Stimulated activated CD8-positive, alpha-beta memory T cell treated with anti-CD3 and anti-CD28 coated beads, Interleukin-4, amount 100 ng/mL, for 24 hours (primary cell): ENCODE measurements at regions not wholly inside any gene's neighbourhood (a gene's known extent, or its start where the extent isn't known, plus 50 kb on each side); places are given as distances from the start of the nearest gene placed in this dataset.
A peak's percentile ranks its signal among the peaks of the same experiment; 100 is the strongest.

Experiments used
- DNase-seq: peaks from one replicate; pipeline ENCODE4 v3.0.0-alpha.2; 2020; ENCODE audit warnings: low read depth

GRCh38 chr2:18423636-18424035, 136.8 kb downstream of the RDH14 start:
- no peak for DNase-seq

- DNase-seq, result no peak
These were observed 137.9 kb downstream of the RDH14 start for GRCh38 chr2:18422432-18423165.

GRCh38 chr2:18413676-18414396, 146.6 kb downstream of the RDH14 start:
- no peak for DNase-seq

- DNase-seq, result no peak
These were observed 147.3 kb downstream of the RDH14 start for GRCh38 chr2:18412980-18413675.

- no peak for DNase-seq
These were observed 148.8 kb downstream of the RDH14 start for GRCh38 chr2:18411626-18412025.

GRCh38 chr2:18410543-18410942, 149.9 kb downstream of the RDH14 start:
- DNase-seq, result no peak

DNA sequence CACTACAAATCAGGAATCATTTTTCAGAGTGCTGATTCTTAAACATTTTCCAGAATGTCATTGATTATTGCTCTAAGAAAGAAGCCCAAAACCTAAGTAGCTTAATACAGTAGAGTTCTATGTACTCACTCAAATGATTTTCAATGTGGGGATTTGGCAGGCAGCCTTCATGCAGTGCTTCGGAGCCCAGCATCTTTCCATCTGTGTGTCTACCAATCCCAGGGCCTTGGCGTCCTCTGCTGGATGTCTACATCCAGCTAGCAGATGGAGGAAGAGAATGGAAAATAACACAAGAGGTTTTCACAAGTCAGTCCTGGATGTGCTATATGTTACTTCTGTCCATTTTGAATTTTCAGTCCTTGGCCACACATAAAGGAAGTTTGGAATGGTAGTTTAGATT, 151.8 kb downstream of the RDH14 start:
- no peak for DNase-seq

GRCh38 chr2:18406219-18406618, 154.2 kb downstream of the RDH14 start:
- no peak for DNase-seq

GRCh38 chr2:18404708-18405107, 155.7 kb downstream of the RDH14 start:
- no peak for DNase-seq

DNA sequence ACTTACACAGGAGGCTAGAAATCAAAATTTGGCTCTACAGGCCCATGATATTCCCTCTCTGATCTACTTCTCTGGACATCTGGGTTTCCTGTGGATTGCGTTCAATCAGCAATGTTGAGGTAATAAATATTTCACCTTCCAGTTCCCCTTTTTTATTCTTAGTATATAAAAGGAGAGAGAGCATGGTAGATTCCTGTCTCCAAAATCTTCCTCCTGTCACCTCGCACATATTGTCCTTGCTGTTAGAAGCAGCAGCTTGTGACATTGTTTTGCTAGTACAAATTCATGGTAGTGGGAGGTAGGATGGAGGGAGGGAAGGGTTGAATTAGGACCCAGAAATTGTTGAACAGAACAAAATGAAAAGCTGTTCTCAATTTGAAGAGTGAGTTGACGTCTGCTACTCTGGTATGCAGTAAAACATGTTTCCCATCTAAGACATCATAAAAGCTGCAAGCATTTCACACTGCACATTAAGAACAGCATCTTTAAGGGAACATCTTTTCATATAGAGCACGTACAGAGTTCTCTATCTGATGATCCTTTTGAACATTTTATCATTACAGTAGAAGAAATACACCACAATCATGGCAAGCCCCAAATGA, 156.4 kb downstream of the RDH14 start:
- no peak for DNase-seq

GRCh38 chr2:18402831-18403230, 157.6 kb downstream of the RDH14 start:
- no peak for DNase-seq

- no peak for DNase-seq
These were observed 159.0 kb downstream of the RDH14 start for GRCh38 chr2:18401471-18401870.

- DNase-seq, result no peak
These were observed 160.9 kb downstream of the RDH14 start for GRCh38 chr2:18399601-18400000.

DNA sequence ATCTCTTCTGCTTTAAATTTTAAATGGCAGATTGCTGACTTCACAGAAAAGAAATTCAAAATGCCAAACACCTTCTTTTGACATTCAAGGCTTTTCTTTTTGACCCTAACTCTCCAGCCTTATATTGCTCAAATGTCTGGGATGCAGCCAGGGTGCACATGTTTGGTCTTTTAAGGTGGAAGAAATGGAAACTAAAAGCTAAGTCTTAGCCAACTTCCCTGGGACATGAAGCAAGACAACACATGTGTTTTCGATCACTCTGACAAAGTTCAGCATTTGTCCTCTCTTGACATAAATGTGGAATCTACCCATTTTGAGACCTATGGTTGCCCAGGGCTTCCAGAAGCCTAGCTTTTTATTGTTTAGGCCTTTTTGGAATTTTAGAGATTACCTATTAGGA, 161.6 kb downstream of the RDH14 start:
- no peak for DNase-seq

DNA sequence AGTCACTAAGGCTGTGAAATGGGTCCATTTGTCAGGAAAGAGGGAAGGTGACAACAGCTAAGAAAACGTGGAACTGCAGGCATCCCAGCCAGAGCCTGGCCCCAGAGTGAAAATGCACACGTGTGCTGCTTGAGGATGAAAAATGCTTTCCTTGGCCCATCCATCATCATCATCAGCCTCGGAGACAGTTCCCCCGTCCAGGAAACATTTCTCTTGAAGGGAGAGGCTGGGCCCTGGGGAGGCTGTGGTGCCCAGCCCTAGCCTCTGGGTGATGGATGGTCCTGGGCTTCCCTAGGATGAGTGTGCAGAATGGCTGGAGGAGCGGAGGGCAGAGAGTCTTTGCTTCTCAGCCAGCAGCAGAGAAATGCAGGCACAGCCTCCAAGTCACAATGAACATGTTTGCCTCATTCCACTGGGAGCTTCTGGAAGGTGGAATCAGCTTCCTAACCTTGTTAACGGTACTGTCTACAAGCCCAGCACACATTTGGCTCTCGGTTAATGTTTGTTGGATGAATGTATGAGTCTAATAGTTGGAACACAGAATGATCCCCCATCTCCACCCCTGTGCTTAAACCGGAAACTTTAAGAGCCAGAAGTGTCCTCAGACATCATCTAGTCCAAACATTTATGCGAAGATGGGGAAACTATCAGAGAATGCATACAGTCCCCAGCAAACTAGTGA, 164.0 kb downstream of the RDH14 start:
- no peak for DNase-seq

- DNase-seq, result no peak
These were observed 164.9 kb downstream of the RDH14 start for GRCh38 chr2:18395555-18395954.

DNA sequence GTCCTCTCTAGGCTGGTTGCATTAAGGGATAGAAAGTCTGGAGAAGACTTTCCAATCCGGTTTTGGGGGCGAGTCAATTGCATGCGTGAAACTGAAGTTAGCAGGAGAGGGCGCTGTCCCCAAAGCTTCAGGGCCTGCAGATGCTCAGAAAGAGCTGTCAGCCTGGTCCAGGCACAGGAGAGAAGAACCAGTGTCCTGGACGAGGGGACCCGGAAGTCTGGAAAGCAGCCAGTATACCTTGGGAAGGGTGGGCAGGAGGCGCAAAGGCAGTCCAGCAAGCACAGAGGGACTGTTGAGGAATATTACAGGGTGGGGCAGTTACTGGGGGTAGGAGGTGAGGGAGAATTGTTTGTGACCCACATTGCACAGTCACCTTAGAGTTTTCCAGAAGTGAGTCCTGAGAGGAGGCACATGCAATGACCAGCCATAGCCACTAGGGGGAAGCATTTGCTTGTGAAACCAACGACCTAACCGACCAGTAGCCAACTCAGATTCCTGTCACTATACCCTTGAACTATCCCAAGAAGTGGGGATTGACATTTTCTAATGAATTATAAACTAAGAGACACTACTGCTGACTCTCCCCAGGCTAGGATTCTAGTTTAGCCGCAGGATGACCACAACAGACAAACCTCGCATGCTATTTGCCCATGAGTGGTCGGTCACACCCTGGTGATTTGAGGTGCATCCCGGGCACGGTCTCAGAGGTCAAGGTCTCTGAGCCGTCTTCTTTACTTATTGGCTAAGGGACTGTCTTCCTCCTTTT, 172.8 kb downstream of the RDH14 start:
- peak; percentile 33 for DNase-seq

- no peak for DNase-seq
These were observed 176.2 kb downstream of the RDH14 start for GRCh38 chr2:18384242-18384641.

GRCh38 chr2:18381386-18381785, 179.1 kb downstream of the RDH14 start:
- DNase-seq, result no peak

GRCh38 chr2:18380321-18380720, 180.1 kb downstream of the RDH14 start:
- no peak for DNase-seq

- no peak for DNase-seq
These were observed 180.6 kb downstream of the RDH14 start for GRCh38 chr2:18379870-18380269.
